Fibroblast of lung (primary cell): ENCODE measurements at regions not wholly inside any gene's neighbourhood (a gene's known extent, or its start where the extent isn't known, plus 50 kb on each side); places are given as distances from the start of the nearest gene placed in this dataset.

Experiments
- CTCF ChIP-seq, 2 donors: IDR thresholded peaks in 1 of 2; conservative IDR thresholded peaks in 1 of 2; 1 replicate in 1 of 2; 2 replicates in 1 of 2; pipeline ENCODE4 v1.5.1; 2011 to 2012; ENCODE audit warnings: low read length in 2 of 2, control low read depth in 1 of 2, inconsistent platforms in 1 of 2, low read depth in 1 of 2, mild to moderate bottlenecking in 1 of 2
- EZH2 ChIP-seq: IDR thresholded peaks from 2 replicates; pipeline ENCODE4 v1.5.1; 2012; ENCODE audit warnings: low read length, control low read depth, mild to moderate bottlenecking; ENCODE audit errors: missing control alignments

DNA sequence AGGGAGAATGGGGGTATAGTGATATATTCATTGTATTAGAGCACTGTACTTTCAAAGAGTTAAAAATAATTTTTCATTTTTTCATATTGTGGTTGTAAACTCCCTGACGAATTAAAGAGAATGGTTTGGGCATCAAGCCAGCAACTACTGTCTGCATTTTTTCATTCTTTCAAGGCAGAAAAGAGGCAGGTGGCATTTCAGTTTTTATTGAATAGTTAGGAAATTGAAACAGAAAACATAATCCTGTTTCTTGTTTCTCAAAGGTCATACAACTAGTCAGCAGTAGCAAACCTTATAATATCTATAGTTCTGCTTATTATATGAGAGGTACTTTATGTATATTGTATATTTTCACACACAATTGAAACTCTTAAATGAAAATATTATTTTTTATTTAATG lies 303.9 kb upstream of the KCND2 start:
- TF ChIP-seq CTCF (conservative IDR thresholded peaks at IDR 0.05 in 1 of 2, IDR thresholded peaks at IDR 0.05 in 1 of 2; ENCODE audit: low read depth in 1 of 2, low read length in 2 of 2) (no peak), EZH2 (no peak)
